ENCODE measurements at regions not wholly inside any gene's neighbourhood (a gene's known extent, or its start where the extent isn't known, plus 50 kb on each side); places are given as distances from the start of the nearest gene placed in this dataset.

- no peak for DNase-seq
- no TSS peak for BruUV-seq (replicated peaks)
- Mint-ChIP-seq H3K27me3 (ENCODE audit: unreplicated experiment) (no peaks in the 10 kb centered on the region), H3K9me3 (ENCODE audit: low read depth, unreplicated experiment) (no peaks in the 10 kb centered on the region), H3K36me3 (ENCODE audit: insufficient read depth, unreplicated experiment) (no peaks in the 10 kb centered on the region), H3K27ac (ENCODE audit: unreplicated experiment) (no peak overlapping the region), H3K4me1 (ENCODE audit: low read depth, unreplicated experiment) (no peaks in the 10 kb centered on the region), H3K4me3 (ENCODE audit: low read depth, unreplicated experiment) (no peak overlapping the region)
- CTCF ChIA-PET = no interaction called here
- TF ChIP-seq CTCF (IDR thresholded peaks at IDR 0.05; ENCODE audit: unreplicated experiment) = no peak
- intact Hi-C loops (cut with micrococcal nuclease; ENCODE audit: unreplicated experiment) = no loop called here
These were observed 168.1 kb downstream of the RAB11FIP2 start for GRCh38 chr10:117878626-117879025.

- Mint-ChIP-seq H3K36me3 (ENCODE audit: insufficient read depth, unreplicated experiment) (no peaks in the 10 kb centered on the region), H3K27me3 (ENCODE audit: unreplicated experiment) (peaks cover 13% of the 10 kb centered on the region), H3K9me3 (ENCODE audit: low read depth, unreplicated experiment) (no peaks in the 10 kb centered on the region), H3K27ac (ENCODE audit: unreplicated experiment) (no peak overlapping the region), H3K4me3 (ENCODE audit: low read depth, unreplicated experiment) (no peak overlapping the region), H3K4me1 (ENCODE audit: low read depth, unreplicated experiment) (no peaks in the 10 kb centered on the region)
- no TSS peak for BruUV-seq (replicated peaks)
- CTCF ChIA-PET = no interaction called here
- DNase-seq = no peak
- TF ChIP-seq CTCF (IDR thresholded peaks at IDR 0.05; ENCODE audit: unreplicated experiment) = no peak
- intact Hi-C loops (cut with micrococcal nuclease; ENCODE audit: unreplicated experiment) = no loop called here
These were observed 162.6 kb downstream of the RAB11FIP2 start for GRCh38 chr10:117884093-117884492.

GRCh38 chr10:117884592-117884991 lies 162.1 kb downstream of the RAB11FIP2 start:
- Mint-ChIP-seq H3K4me3 (ENCODE audit: low read depth, unreplicated experiment) (no peak overlapping the region), H3K27ac (ENCODE audit: unreplicated experiment) (no peak overlapping the region), H3K36me3 (ENCODE audit: insufficient read depth, unreplicated experiment) (no peaks in the 10 kb centered on the region), H3K4me1 (ENCODE audit: low read depth, unreplicated experiment) (no peaks in the 10 kb centered on the region), H3K9me3 (ENCODE audit: low read depth, unreplicated experiment) (no peaks in the 10 kb centered on the region), H3K27me3 (ENCODE audit: unreplicated experiment) (peaks cover 13% of the 10 kb centered on the region)
- no peak for DNase-seq
- no TSS peak for BruUV-seq (replicated peaks)
- intact Hi-C loops (cut with micrococcal nuclease; ENCODE audit: unreplicated experiment) = no loop called here
- CTCF ChIA-PET = no interaction called here
- no peak for TF ChIP-seq CTCF (IDR thresholded peaks at IDR 0.05; ENCODE audit: unreplicated experiment)

GRCh38 chr10:117885206-117885829 lies 161.4 kb downstream of the RAB11FIP2 start:
- Mint-ChIP-seq H3K4me3 (ENCODE audit: low read depth, unreplicated experiment) (no peak overlapping the region), H3K27ac (ENCODE audit: unreplicated experiment) (no peak overlapping the region), H3K9me3 (ENCODE audit: low read depth, unreplicated experiment) (no peaks in the 10 kb centered on the region), H3K4me1 (ENCODE audit: low read depth, unreplicated experiment) (no peaks in the 10 kb centered on the region), H3K27me3 (ENCODE audit: unreplicated experiment) (peaks cover 13% of the 10 kb centered on the region), H3K36me3 (ENCODE audit: insufficient read depth, unreplicated experiment) (no peaks in the 10 kb centered on the region)
- intact Hi-C loops (cut with micrococcal nuclease; ENCODE audit: unreplicated experiment) = no loop called here
- BruUV-seq (replicated peaks) = no TSS peak
- DNase-seq = no peak
- no peak for TF ChIP-seq CTCF (IDR thresholded peaks at IDR 0.05; ENCODE audit: unreplicated experiment)
- CTCF ChIA-PET = no interaction called here

All from Calu3 (cell line).